Neural cell (in vitro differentiated cells): ENCODE measurements at regions not wholly inside any gene's neighbourhood (a gene's known extent, or its start where the extent isn't known, plus 50 kb on each side); places are given as distances from the start of the nearest gene placed in this dataset.

Source experiments
- EP300 ChIP-seq: fragments of 450-650 bp; conservative IDR thresholded peaks from 2 replicates; pipeline ENCODE4 v1.6.1; 2014; ENCODE audit warnings: antibody characterized with exemption, mild to moderate bottlenecking, moderate library complexity; ENCODE audit not compliant: poor library complexity, severe bottlenecking
- EZH2 ChIP-seq: fragments of 200-600, 300-800 bp; shearing (Covaris generic), sonication (generic); IDR thresholded peaks from 2 replicates; pipeline ENCODE4 v1.6.1; 2014; ENCODE audit warnings: antibody characterized with exemption, low read length, borderline replicate concordance, mild to moderate bottlenecking; ENCODE audit not compliant: insufficient read depth, poor library complexity, severe bottlenecking
- MXI1 ChIP-seq: fragments of 450-650 bp; conservative IDR thresholded peaks from 2 replicates; pipeline ENCODE4 v1.6.1; 2014; ENCODE audit warnings: antibody characterized with exemption, mild to moderate bottlenecking; ENCODE audit not compliant: poor library complexity, severe bottlenecking
- POLR2AphosphoS5 ChIP-seq: IDR thresholded peaks from 2 replicates; pipeline ENCODE4 v1.6.1; 2012
- RAD21 ChIP-seq: fragments of 450-650 bp; conservative IDR thresholded peaks from 2 replicates; pipeline ENCODE4 v1.6.1; 2014; ENCODE audit warnings: antibody characterized with exemption, mild to moderate bottlenecking, moderate library complexity
- SMC3 ChIP-seq: fragments of 450-650 bp; conservative IDR thresholded peaks from 2 replicates; pipeline ENCODE4 v1.6.1; 2014; ENCODE audit warnings: antibody characterized with exemption, mild to moderate bottlenecking, moderate library complexity; ENCODE audit not compliant: poor library complexity
- TAF1 ChIP-seq: IDR thresholded peaks from 2 replicates; pipeline ENCODE4 v1.6.1; 2012; ENCODE audit warnings: low read depth
- TF ChIP-seq, protein P1 (sequence below): fragments of 450-650 bp; IDR thresholded peaks from 2 replicates; pipeline ENCODE4 v1.5.1; 2014; ENCODE audit warnings: antibody characterized with exemption, mild to moderate bottlenecking, moderate library complexity; ENCODE audit not compliant: poor library complexity, severe bottlenecking

DNA sequence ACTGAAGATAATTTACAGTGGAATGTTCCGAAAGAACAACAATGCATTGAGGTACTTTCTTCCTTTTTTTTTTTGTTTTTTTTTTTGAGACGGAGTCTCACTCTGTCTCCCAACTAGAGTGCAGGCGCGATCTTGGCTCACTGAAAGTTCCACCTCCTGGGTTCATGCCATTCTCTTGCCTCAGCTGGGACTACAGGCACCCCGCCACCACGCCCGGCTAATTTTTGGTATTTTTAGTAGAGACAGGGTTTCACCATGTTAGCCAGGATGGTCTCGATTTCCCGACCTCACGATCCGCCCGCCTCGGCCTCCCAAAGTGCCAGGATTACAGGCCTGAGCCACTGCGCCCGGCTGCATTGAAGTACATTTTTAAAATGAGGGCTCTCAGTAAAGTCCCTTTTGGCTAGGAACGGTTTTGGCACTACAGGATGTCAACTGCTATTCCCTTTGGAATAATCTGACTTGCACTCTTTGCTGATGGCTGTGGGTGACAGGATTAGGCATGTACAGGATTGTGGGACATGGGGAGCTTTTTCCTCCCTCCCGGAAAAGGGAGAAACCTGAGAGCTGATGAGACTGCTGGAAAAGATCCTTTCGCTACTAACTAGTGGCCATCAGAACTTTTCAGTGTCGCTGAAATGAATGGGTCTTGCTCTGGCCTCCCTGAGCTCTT lies 56.9 kb upstream of the EDEM3 start:
- TF ChIP-seq EP300 (no peak), SMC3 (no peak), EZH2 (no peak), POLR2AphosphoS5 (no peak), TAF1 (no peak), MXI1 (no peak), RAD21 (no peak)
- TF ChIP-seq, protein P1, sequence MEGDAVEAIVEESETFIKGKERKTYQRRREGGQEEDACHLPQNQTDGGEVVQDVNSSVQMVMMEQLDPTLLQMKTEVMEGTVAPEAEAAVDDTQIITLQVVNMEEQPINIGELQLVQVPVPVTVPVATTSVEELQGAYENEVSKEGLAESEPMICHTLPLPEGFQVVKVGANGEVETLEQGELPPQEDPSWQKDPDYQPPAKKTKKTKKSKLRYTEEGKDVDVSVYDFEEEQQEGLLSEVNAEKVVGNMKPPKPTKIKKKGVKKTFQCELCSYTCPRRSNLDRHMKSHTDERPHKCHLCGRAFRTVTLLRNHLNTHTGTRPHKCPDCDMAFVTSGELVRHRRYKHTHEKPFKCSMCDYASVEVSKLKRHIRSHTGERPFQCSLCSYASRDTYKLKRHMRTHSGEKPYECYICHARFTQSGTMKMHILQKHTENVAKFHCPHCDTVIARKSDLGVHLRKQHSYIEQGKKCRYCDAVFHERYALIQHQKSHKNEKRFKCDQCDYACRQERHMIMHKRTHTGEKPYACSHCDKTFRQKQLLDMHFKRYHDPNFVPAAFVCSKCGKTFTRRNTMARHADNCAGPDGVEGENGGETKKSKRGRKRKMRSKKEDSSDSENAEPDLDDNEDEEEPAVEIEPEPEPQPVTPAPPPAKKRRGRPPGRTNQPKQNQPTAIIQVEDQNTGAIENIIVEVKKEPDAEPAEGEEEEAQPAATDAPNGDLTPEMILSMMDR, result no peak
